ENCODE measurements at regions not wholly inside any gene's neighbourhood (a gene's known extent, or its start where the extent isn't known, plus 50 kb on each side); places are given as distances from the start of the nearest gene placed in this dataset.

- H3K36me3 ChIP-seq: no peaks in the 10 kb centered on the region
- no peak for DNase-seq
- no peak overlapping the region for H3K27ac ChIP-seq
- intact Hi-C loops (cut with DNase I; ENCODE audit: low total_unique reads): no loop called here
- H3K4me3 ChIP-seq: no peak overlapping the region
- no peaks in the 10 kb centered on the region for H3K27me3 ChIP-seq (replicated peaks in 1 of 7)
- H3K9me3 ChIP-seq: no peaks in the 10 kb centered on the region
- TF ChIP-seq POLR2AphosphoS5 (IDR thresholded peaks at IDR 0.05) (no peak), CTCF (IDR thresholded peaks at IDR 0.05 in 8 of 11, conservative IDR thresholded peaks at IDR 0.05 in 3 of 11) (no peak), POLR2A (IDR thresholded peaks at IDR 0.05) (no peak)
- 27 to 67% (median 42%) methylated on average over 3 of the region's 3 CpGs for WGBS, 5 donors
- peaks cover 0 to 7% (median 6%) of the 10 kb centered on the region in 6 donors for H3K4me1 ChIP-seq
Measured at GRCh38 chr2:41724465-41724864, 323.4 kb upstream of the PKDCC start.

DNA sequence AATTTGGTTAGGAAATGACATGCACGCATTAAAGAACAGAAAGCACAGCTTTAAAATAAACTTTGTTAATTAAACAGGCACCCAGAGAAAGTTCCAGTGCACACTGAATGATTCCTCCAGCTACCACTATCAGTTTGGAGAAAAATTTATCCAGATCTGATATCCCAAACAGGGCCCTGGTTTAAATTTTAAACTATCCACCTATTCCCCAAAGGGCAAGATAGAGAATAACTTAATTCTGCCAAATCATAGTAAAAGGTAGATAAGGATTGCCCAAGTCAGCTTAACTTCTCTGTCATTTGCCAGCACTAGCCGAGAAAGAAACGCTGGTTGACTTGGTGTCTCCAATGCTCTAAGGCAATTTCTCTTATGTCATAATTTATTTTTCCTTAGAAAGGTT is 321.9 kb upstream of the PKDCC start:
- DNase-seq: no peak
- Histone ChIP-seq H3K4me1 (peaks cover 0 to under 1% (median 0%) of the 10 kb centered on the region in 6 donors), H3K27me3 (replicated peaks in 1 of 7) (no peaks in the 10 kb centered on the region), H3K9me3 (no peaks in the 10 kb centered on the region), H3K27ac (no peak overlapping the region), H3K4me3 (no peak overlapping the region), H3K36me3 (no peaks in the 10 kb centered on the region)
- 83 to 96% (median 95%) methylated on average over 3 of the region's 3 CpGs for WGBS, 5 donors
- intact Hi-C loops (cut with DNase I; ENCODE audit: low total_unique reads): no loop called here
- no peak for TF ChIP-seq CTCF (IDR thresholded peaks at IDR 0.05 in 8 of 11, conservative IDR thresholded peaks at IDR 0.05 in 3 of 11)

DNA sequence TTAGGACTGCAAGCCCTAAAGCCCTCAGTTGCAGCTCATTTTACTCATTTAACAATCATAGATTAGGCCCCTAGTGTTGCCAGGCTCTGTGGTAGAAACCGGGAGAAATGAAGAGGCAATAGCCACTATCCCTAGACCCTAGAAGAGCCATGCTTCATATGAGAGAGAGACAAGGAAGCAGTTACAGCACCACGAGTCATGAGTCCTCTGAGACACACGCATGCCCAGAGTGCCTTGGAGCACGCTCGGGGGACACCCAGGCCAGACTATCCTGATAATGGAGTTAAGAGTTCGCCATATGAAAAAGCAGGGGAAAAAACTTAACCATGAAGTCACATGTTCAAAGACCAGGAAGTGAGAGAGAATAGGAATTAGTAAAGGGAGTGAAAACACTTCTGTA is 321.5 kb upstream of the PKDCC start:
- WGBS, 5 donors: 82 to 97% (median 90%) methylated on average over 6 of the region's 6 CpGs
- no peaks in the 10 kb centered on the region for H3K9me3 ChIP-seq
- TF ChIP-seq POLR2A (IDR thresholded peaks at IDR 0.05) (no peak), POLR2AphosphoS5 (IDR thresholded peaks at IDR 0.05) (no peak), CTCF (IDR thresholded peaks at IDR 0.05 in 8 of 11, conservative IDR thresholded peaks at IDR 0.05 in 3 of 11) (no peak)
- intact Hi-C loops (cut with DNase I; ENCODE audit: low total_unique reads): no loop called here
- H3K27ac ChIP-seq: no peak overlapping the region
- DNase-seq: no peak
- no peaks in the 10 kb centered on the region for H3K36me3 ChIP-seq
- no peaks in the 10 kb centered on the region for H3K27me3 ChIP-seq (replicated peaks in 1 of 7)
- H3K4me3 ChIP-seq: no peak overlapping the region
- no peaks in the 10 kb centered on the region for H3K4me1 ChIP-seq

DNA sequence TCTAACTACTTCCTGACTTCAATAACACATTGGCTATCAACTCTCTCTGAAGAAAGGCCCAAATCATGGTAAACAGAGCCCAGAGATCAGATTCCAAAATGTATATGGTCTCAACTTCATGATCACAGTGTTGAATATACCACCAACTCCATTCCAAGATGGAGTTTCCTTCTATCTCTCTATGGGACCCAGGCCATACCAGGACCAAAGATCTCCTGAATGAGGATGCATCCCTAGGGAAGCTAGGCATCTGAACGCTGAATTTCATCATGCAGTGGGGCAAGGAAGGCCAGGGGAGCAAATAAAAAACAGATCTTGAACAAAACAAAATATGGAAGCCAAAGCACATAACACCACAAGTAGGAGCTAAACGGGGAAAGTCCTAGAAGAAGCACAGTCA is 320.7 kb upstream of the PKDCC start:
- DNase-seq: no peak
- intact Hi-C loops (cut with DNase I; ENCODE audit: low total_unique reads): no loop called here
- Histone ChIP-seq H3K27me3 (replicated peaks in 1 of 7) (no peaks in the 10 kb centered on the region), H3K4me3 (no peak overlapping the region), H3K9me3 (no peaks in the 10 kb centered on the region), H3K36me3 (no peaks in the 10 kb centered on the region), H3K27ac (no peak overlapping the region), H3K4me1 (no peaks in the 10 kb centered on the region)
- WGBS, 5 donors: 81 to 99% (median 87%) methylated on average over 2 of the region's 2 CpGs
- no peak for TF ChIP-seq POLR2A (IDR thresholded peaks at IDR 0.05)
- TF ChIP-seq CTCF (IDR thresholded peaks at IDR 0.05 in 8 of 11, conservative IDR thresholded peaks at IDR 0.05 in 3 of 11): no peak
- no peak for TF ChIP-seq POLR2AphosphoS5 (IDR thresholded peaks at IDR 0.05)
